Neutrophil (primary cell): ENCODE measurements at regions not wholly inside any gene's neighbourhood (a gene's known extent, or its start where the extent isn't known, plus 50 kb on each side); places are given as distances from the start of the nearest gene placed in this dataset.

Experiments
- H3K27ac ChIP-seq: fragments of 200-600 bp; sonication (generic); 2 replicates; pipeline ENCODE4 v1.5.1; 2016; ENCODE audit warnings: mild to moderate bottlenecking, moderate library complexity
- H3K27me3 ChIP-seq: fragments of 200-600 bp; sonication (generic); 2 replicates; pipeline ENCODE4 v1.6.0; 2016; ENCODE audit warnings: mild to moderate bottlenecking
- H3K36me3 ChIP-seq: fragments of 200-600 bp; sonication (generic); 2 replicates; pipeline ENCODE4 v1.5.1; 2017
- H3K4me1 ChIP-seq, 2 experiments: fragments of 200-600 bp in 1 of 2; sonication (generic) in 1 of 2; 1 replicate in 1 of 2; 2 replicates in 1 of 2; pipeline versions ENCODE4 v1.5.1 to v1.6.1; 2013 to 2016; ENCODE audit warnings: low read depth in 1 of 2, low read length in 1 of 2, mild to moderate bottlenecking in 1 of 2, moderate library complexity in 1 of 2; ENCODE audit not compliant: control insufficient read depth in 1 of 2, insufficient read depth in 1 of 2
- H3K4me3 ChIP-seq, 2 experiments: fragments of 200-600 bp in 1 of 2; sonication (generic) in 1 of 2; 1 replicate in 1 of 2; 2 replicates in 1 of 2; pipeline ENCODE4 v1.5.1; 2013 to 2016; ENCODE audit warnings: low read depth in 1 of 2, low read length in 1 of 2, mild to moderate bottlenecking in 1 of 2, moderate library complexity in 1 of 2
- H3K9me3 ChIP-seq: fragments of 200-600 bp; sonication (generic); 2 replicates; pipeline ENCODE4 v1.5.1; 2016
- CTCF ChIP-seq: fragments of 200-600 bp; sonication (generic); IDR thresholded peaks from 2 replicates; pipeline ENCODE4 v1.5.1; 2016; ENCODE audit warnings: antibody characterized with exemption

GRCh38 chr2:18467749-18468360 is 92.6 kb downstream of the RDH14 start:
- no peaks in the 10 kb centered on the region for H3K9me3 ChIP-seq
- no peaks in the 10 kb centered on the region for H3K4me1 ChIP-seq
- H3K36me3 ChIP-seq = no peaks in the 10 kb centered on the region
- no peak overlapping the region for H3K4me3 ChIP-seq
- no peak overlapping the region for H3K27ac ChIP-seq
- TF ChIP-seq CTCF = no peak
- H3K27me3 ChIP-seq = no peaks in the 10 kb centered on the region

DNA sequence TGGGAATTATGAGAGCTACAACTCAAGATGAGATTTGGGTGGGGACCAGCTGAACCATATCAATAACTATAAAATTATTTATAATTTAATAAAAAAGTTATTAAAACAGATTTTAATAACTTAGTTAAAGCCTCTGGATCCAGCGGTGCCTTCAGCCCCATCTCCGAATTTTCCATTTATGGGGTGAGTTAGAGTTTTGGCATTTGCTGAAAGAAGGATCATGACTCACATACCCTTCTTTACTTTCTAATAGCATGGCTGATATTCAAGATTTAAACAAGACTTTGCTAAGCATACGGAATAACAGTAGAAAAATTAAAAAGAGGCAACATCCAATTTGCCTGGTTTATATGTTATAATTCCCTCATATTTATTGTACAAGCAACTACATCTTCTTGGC is 94.5 kb downstream of the RDH14 start:
- TF ChIP-seq CTCF = no peak
- no peaks in the 10 kb centered on the region for H3K27me3 ChIP-seq

DNA sequence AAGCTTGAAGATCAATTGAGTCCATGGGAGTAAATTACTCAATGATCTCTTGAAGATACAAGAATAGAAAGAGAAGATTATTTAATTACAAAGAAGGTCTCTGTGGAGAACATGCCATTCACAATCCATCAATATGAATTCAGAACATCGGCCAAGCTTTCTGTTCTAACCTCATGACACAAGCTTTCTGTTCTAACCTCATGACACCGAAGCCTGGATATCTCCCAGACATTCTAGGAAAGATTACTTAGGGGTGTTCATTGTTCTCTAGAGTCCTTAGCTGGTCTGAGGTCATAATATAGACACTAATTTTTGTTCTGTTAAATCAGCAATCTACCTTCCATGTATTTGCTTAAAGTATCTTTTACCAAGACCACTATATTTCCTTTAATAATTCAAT is 95.5 kb downstream of the RDH14 start:
- H3K4me3 ChIP-seq = no peak overlapping the region
- no peak for TF ChIP-seq CTCF

More for the DNA sequence above, 94.5 kb downstream of the RDH14 start:
- Histone ChIP-seq H3K9me3 (no peaks in the 10 kb centered on the region), H3K36me3 (no peaks in the 10 kb centered on the region), H3K4me1 (no peaks in the 10 kb centered on the region), H3K4me3 (no peak overlapping the region), H3K27ac (no peak overlapping the region)

DNA sequence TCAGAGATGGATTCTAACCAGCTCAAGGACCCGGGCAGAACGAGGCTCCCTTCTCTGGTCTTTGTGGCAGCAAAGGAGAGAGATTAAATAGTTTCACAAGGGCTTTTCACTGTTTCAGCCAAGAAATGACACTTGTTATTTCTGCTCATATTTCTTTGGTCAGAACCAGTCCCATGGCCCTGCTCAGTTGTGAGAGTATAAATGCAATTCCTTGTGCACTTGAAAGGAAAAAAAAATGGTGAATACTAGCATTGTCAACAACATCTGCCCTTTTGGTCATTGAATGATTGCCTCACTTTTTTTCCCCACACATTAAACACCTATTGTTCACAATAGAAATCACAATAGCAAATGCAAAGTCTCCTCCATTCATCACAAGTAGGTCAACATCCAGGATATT is 104.4 kb downstream of the RDH14 start:
- no peaks in the 10 kb centered on the region for H3K4me1 ChIP-seq
- no peaks in the 10 kb centered on the region for H3K36me3 ChIP-seq
- H3K4me3 ChIP-seq = no peak overlapping the region
- H3K9me3 ChIP-seq = no peaks in the 10 kb centered on the region
- H3K27ac ChIP-seq = no peak overlapping the region
- no peaks in the 10 kb centered on the region for H3K27me3 ChIP-seq
- TF ChIP-seq CTCF = no peak

More for the DNA sequence above, 95.5 kb downstream of the RDH14 start:
- Histone ChIP-seq H3K9me3 (no peaks in the 10 kb centered on the region), H3K36me3 (no peaks in the 10 kb centered on the region), H3K4me1 (no peaks in the 10 kb centered on the region), H3K27ac (no peak overlapping the region), H3K27me3 (no peaks in the 10 kb centered on the region)

- Histone ChIP-seq H3K27me3 (no peaks in the 10 kb centered on the region), H3K4me3 (no peak overlapping the region), H3K36me3 (no peaks in the 10 kb centered on the region), H3K4me1 (no peaks in the 10 kb centered on the region), H3K27ac (no peak overlapping the region), H3K9me3 (no peaks in the 10 kb centered on the region)
- no peak for TF ChIP-seq CTCF
Observed at GRCh38 chr2:18455236-18455862, 105.1 kb downstream of the RDH14 start.
